ENCODE measurements at regions not wholly inside any gene's neighbourhood (a gene's known extent, or its start where the extent isn't known, plus 50 kb on each side); places are given as distances from the start of the nearest gene placed in this dataset.

DNA sequence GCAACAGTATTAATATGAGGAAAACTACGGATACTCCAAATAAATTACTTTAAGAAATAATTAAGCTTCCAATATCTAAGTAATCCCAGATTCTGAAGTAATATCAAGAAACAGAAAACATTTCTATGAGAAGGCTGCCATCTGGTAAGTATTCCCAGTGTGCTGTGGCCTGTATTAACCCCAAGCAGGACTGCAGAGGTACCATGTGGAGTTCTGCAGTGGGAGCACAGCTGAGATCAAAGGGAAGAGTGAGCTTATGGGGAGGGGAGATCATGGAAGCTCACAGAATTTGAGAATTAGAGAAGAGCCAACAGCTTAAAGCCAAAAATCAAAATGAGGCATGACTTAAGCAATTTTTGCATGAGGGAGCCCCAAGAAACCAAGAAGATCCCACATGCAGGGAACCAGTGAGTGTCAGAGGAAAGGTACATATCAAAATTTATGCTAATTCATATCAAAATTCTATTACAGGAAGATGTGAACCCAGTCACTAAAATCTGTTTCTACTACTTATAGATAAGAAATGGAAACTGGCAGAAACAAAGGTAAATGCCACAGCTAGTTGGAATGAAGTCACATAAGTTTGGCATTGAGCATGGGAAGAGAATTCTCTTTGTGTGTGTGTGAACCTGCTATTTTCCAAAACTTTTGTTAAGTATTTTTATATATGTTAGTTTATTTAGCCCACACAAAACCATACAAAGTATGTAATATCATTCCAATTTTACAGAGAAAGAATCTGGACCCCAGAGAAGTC is 62.6 kb upstream of the KITLG start:
- Histone ChIP-seq H3K4me3 (replicated peaks; ENCODE audit: low read depth, low read length) (no peak overlapping the region), H3K27me3 (replicated peaks; ENCODE audit: control insufficient read depth, insufficient read depth, low read length) (no peaks in the 10 kb centered on the region), H3K36me3 (ENCODE audit: control insufficient read depth, insufficient read depth, low read length) (no peaks in the 10 kb centered on the region)
- TF ChIP-seq, protein P1, sequence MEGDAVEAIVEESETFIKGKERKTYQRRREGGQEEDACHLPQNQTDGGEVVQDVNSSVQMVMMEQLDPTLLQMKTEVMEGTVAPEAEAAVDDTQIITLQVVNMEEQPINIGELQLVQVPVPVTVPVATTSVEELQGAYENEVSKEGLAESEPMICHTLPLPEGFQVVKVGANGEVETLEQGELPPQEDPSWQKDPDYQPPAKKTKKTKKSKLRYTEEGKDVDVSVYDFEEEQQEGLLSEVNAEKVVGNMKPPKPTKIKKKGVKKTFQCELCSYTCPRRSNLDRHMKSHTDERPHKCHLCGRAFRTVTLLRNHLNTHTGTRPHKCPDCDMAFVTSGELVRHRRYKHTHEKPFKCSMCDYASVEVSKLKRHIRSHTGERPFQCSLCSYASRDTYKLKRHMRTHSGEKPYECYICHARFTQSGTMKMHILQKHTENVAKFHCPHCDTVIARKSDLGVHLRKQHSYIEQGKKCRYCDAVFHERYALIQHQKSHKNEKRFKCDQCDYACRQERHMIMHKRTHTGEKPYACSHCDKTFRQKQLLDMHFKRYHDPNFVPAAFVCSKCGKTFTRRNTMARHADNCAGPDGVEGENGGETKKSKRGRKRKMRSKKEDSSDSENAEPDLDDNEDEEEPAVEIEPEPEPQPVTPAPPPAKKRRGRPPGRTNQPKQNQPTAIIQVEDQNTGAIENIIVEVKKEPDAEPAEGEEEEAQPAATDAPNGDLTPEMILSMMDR (IDR thresholded peaks at IDR 0.05; ENCODE audit: insufficient read depth, low read length, poor library complexity, severe bottlenecking) = no peak
- no peak for DNase-seq (ENCODE audit: extremely low read depth, insufficient read length)

DNA sequence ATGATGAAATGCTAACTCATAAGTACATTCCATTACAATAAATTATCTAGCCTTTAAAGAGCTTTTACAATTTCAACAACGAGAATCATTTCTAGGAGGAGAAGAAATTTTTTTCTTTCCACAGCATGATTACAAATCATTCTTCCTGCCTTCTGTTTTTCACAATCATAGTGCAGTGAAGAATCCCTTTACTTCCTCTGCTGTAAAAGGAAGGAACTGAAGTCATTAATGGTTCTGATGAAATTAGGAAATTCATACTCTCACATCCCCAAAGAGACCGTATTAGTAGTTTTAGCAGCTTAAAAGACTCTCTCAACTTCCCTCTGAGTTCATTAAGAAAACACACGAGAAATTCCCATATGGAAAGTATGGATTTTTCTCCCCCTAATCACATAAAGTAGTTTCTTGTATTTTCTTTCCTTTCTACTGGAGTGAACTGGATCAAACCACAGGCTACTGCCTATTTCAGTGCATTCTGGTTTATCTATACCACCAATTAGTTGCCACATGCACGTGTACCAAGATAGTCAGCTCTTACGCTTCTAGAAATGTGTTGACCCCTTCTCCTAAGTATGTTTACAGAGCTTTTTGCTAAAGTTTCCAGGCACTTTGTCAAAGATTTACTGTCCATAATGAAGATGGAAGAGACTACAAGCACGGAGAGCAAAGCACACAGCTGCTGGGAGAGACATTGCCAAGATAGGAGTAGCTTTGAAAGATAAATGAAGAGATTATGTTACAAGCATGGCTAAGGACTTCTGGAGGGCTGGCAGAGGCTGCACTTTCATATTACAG is 58.9 kb upstream of the KITLG start:
- no peaks in the 10 kb centered on the region for H3K36me3 ChIP-seq (ENCODE audit: control insufficient read depth, insufficient read depth, low read length)
- no peak overlapping the region for H3K4me3 ChIP-seq (replicated peaks; ENCODE audit: low read depth, low read length)
- TF ChIP-seq, protein P1 (IDR thresholded peaks at IDR 0.05; ENCODE audit: insufficient read depth, low read length, poor library complexity, severe bottlenecking) = no peak
- H3K27me3 ChIP-seq (replicated peaks; ENCODE audit: control insufficient read depth, insufficient read depth, low read length) = no peaks in the 10 kb centered on the region
- no peak for DNase-seq (ENCODE audit: extremely low read depth, insufficient read length)

DNA sequence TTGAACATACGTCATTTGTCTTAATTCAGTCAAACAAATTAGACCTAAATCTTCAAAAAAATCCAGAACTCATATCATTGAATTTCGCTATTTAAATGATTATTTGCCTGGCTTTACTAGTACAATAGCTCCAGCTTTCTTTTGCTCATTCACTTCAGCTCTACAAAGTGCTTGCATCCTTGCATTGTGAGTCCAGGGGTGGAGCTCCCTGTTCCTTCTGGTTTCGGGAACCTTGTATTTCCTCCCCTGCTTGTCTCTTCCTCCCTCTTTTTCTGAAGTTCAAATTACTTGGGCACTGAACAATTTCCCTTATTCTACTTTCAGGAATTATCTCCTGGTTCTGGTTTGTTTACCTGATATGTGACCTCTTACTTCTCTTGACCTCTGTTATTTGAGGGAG is 58.1 kb upstream of the KITLG start:
- H3K27me3 ChIP-seq (replicated peaks; ENCODE audit: control insufficient read depth, insufficient read depth, low read length) = no peaks in the 10 kb centered on the region
- no peak for DNase-seq (ENCODE audit: extremely low read depth, insufficient read length)
- TF ChIP-seq, protein P1 (IDR thresholded peaks at IDR 0.05; ENCODE audit: insufficient read depth, low read length, poor library complexity, severe bottlenecking) = no peak
- H3K36me3 ChIP-seq (ENCODE audit: control insufficient read depth, insufficient read depth, low read length) = no peaks in the 10 kb centered on the region
- H3K4me3 ChIP-seq (replicated peaks; ENCODE audit: low read depth, low read length) = no peak overlapping the region

DNA sequence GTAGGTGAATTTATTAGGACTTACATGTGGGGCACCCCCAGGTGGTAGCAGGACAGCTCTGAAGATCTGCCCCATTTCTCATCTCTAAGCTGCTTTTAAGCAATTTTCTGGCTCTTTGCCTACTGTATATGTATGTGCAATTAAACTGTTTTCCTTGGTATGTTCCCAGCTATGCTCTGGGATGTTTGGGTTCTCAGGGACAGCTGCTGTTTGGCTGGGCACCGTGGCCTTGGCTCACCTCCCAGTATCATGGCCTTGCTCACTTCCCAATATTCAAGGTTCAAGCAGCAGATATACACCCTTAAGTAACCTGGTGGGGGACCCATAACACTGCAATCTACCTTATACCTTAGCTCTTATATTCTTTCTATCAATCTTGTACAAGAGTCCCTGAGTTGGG is 53.7 kb upstream of the KITLG start:
- DNase-seq (ENCODE audit: extremely low read depth, insufficient read length) = no peak
- Histone ChIP-seq H3K36me3 (ENCODE audit: control insufficient read depth, insufficient read depth, low read length) (no peaks in the 10 kb centered on the region), H3K4me3 (replicated peaks; ENCODE audit: low read depth, low read length) (no peak overlapping the region), H3K27me3 (replicated peaks; ENCODE audit: control insufficient read depth, insufficient read depth, low read length) (no peaks in the 10 kb centered on the region)
- TF ChIP-seq, protein P1 (IDR thresholded peaks at IDR 0.05; ENCODE audit: insufficient read depth, low read length, poor library complexity, severe bottlenecking) = no peak

DNA sequence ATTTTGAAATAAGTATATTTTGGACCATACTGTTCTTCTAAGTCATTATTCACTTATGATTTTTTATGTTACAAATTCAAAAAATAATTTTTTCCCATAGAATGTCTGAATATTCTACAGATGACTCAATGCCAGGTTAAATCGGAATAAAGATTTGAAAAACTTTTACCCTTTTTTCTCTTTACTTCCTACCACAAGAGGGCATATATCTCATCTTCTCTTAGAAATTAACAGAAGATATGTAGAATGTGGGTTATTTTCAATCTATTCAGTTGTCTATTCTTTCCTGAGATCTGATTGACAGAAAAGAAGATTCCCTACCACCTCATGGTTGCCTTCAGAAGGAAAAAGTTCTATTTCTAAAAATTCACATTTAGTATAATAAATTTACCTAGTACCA is 53.0 kb upstream of the KITLG start:
- TF ChIP-seq, protein P1 (IDR thresholded peaks at IDR 0.05; ENCODE audit: insufficient read depth, low read length, poor library complexity, severe bottlenecking) = peak; percentile 9
- Histone ChIP-seq H3K36me3 (ENCODE audit: control insufficient read depth, insufficient read depth, low read length) (no peaks in the 10 kb centered on the region), H3K4me3 (replicated peaks; ENCODE audit: low read depth, low read length) (no peak overlapping the region), H3K27me3 (replicated peaks; ENCODE audit: control insufficient read depth, insufficient read depth, low read length) (no peaks in the 10 kb centered on the region)
- no peak for DNase-seq (ENCODE audit: extremely low read depth, insufficient read length)

All from GM06990 (cell line).